GM12865 (cell line): ENCODE measurements at regions not wholly inside any gene's neighbourhood (a gene's known extent, or its start where the extent isn't known, plus 50 kb on each side); places are given as distances from the start of the nearest gene placed in this dataset.

Experiments
- DNase-seq: peaks from one replicate; pipeline ENCODE4 v3.0.0; 2010; ENCODE audit warnings: low read depth
- H3K4me3 ChIP-seq: 2 replicates; pipeline ENCODE4 v1.5.1; 2011; ENCODE audit warnings: mild to moderate bottlenecking, low read depth, low read length, control low read depth
- CTCF ChIP-seq: IDR thresholded peaks from 2 replicates; pipeline ENCODE4 v1.5.1; 2011; ENCODE audit warnings: low read length, control low read depth, low read depth, inconsistent platforms; ENCODE audit not compliant: insufficient read depth; ENCODE audit errors: missing control alignments

DNA sequence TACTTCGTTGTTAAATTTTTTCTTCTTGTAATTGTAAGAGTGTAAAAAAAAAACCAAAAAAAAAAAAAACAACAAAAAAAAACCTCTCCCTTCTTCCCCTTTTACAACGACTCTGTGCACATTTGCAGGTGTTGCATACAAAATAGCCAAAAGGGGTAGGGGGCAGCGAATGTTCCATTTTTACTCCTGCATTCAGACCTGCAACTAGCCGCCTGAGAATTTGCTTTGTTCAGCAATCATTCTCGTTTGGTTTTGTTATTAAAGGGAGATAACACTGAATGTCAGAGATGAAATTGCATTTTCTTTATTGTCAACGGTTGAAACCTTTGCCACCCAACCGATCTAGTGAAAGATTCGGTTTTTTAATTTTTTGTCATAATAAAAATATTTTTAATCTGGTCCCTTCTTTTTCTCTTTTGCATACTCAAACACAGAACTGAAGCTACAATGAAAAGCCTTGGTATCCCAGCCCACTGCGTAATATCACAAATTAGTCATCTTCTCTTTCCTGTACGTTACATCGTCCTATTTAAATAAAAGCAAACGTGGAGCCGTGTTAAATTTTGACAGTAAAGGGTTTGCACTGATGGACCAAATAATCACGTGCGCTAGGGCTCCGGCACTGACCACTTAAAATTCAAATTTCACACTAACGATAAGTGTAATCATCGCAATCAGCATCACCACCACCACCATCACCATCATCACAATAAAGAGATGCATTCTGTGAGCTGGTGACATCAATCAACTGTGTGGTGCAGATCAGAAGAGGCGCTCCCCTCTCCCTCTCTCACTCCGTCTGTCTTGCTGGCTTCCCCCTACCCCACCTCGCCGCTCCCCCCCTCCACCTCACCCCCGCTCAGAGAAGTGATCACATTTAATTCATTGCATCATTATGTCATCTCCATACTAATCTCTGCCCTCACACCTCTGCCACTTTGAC is 406.2 kb upstream of the PSMD7 start:
- no peak for DNase-seq
- TF ChIP-seq CTCF, result no peak
- H3K4me3 ChIP-seq, result no peak overlapping the region

DNA sequence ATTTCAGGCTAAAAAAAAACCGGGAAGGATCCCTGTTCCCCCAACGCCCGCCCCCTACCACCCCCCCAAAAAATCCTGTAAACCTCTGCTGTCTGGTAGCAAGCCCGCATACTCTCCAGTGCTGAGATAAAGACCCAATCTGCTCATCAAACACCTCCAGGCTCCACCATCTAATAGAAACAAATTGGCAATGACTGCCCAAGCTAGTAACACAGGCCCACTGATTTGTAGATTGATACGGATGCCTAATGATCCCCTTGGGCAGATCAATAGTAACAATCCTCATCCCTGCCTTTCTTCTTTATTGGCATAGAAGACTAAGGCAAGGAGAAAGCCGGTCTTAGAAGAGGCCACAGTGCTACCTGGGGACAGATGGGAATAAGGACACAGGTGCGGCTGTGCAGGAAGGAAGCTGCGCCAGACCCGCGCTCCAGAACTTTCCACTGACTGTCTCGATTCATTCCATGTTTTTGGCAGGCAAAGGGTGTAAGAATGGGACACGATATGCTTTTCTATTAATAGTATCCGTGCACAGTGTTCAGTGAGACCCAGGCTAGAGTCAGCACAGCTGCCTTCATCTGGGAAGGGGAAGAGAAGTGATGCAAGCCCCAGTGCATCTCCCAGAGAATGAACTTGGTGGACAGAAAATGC is 407.6 kb upstream of the PSMD7 start:
- no peak for TF ChIP-seq CTCF
- H3K4me3 ChIP-seq, result no peak overlapping the region
- DNase-seq, result no peak

GRCh38 chr16:73887911-73888310 is 408.7 kb upstream of the PSMD7 start:
- no peak overlapping the region for H3K4me3 ChIP-seq
- no peak for DNase-seq
- no peak for TF ChIP-seq CTCF

- DNase-seq, result no peak
- no peak overlapping the region for H3K4me3 ChIP-seq
- TF ChIP-seq CTCF, result no peak
These were observed 410.2 kb upstream of the PSMD7 start for GRCh38 chr16:73886426-73886825.

- no peak for TF ChIP-seq CTCF
- no peak overlapping the region for H3K4me3 ChIP-seq
- DNase-seq, result no peak
These were observed 411.3 kb upstream of the PSMD7 start for GRCh38 chr16:73885319-73885718.

DNA sequence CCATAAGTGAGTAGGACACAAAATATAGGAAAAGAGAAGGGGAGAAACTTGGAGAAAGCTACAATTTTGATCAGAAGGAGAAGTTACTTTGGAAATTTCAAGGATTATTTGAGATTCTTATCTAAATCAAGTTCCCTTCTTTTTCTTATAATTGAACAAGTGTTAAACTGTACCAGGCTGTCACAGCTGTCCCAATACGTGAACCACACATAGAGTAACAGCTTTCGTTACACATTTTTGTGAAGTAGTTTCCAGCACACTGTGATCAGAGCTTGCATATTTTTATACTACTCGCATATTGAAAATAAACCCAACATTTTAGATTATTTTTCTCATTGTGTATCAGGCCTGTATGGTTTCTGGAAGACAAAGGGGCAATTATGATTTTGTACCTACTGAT is 412.8 kb upstream of the PSMD7 start:
- no peak for DNase-seq
- H3K4me3 ChIP-seq, result no peak overlapping the region
- no peak for TF ChIP-seq CTCF

DNA sequence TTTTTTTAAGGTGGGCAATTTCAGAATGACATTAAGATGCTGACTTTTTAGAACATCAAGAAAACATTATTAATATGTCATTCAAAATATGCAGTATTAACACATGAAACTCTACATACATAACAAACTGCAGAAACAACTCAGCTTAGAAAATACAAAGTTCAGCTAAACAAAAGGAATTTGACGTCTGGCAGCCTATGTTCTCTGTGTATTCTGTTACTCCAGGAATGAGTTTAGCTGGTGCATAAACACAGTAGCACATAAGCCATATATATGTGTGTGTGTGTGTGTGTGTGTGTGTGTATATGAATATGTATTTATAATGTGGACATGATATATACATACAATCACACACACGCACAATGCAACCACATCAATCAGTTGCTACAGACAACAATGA is 413.5 kb upstream of the PSMD7 start:
- no peak for DNase-seq
- no peak for TF ChIP-seq CTCF
- H3K4me3 ChIP-seq, result no peak overlapping the region
